ENCODE measurements at regions not wholly inside any gene's neighbourhood (a gene's known extent, or its start where the extent isn't known, plus 50 kb on each side); places are given as distances from the start of the nearest gene placed in this dataset.

DNA sequence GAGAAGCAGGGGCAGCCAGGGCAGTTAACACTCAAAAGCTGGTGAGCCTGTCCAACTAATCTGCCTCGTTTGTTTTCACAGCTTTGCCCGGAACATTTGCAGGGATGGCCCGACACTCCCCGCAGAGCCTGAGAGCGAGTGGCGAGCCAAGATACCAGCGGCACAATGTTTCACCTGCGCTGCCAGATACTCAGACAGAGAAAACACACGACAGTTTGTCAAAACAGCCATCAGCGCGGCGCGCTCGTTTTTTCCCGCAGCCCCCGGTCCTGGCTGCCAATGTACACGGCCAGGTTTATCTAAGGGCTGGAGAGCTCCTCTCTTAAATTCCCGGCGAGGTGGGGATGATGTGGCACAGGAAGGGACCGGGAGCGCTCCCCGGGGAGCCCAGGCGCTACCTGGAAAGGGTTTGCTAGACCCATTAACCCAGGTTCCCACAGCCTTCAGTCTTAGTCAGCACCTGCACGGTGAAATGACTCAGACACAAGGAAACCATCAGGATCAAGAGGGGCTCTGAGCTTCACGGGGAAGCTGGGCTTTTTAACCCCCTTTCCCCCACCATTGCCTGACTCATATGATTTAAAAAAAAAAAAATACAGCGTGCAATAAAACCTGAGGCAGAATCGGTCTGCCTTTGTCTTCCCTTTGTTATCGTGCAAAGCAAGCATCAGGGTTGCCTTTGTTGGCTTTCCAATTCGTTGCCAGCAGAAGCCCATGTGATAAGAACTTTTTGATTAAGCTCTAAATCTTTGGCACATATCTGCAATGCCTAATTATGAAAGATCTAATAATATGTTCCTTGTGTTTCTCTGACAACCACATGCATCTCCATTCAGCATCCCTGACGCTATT lies 186.2 kb downstream of the EFNB2 start:
- intact Hi-C loops (cut with DNase I), result no loop called here
- H3K36me3 ChIP-seq, result no peaks in the 10 kb centered on the region
- no peaks in the 10 kb centered on the region for H3K27me3 ChIP-seq
- DNase-seq (no peak), ATAC-seq (peak in 1 of 4 donors; percentile 17)
- 3% methylated on average over 8 of the region's 30 CpGs for WGBS (ENCODE audit: insufficient coverage, low coverage, low lambda C conversion rate, missing lambda C conversion rate)
- no peak overlapping the region for H3K27ac ChIP-seq
- no peak overlapping the region for H3K4me3 ChIP-seq
- no peaks in the 10 kb centered on the region for H3K9me3 ChIP-seq
- no peak for TF ChIP-seq POLR2A (IDR thresholded peaks at IDR 0.05)
- no peaks in the 10 kb centered on the region for H3K4me1 ChIP-seq

DNA sequence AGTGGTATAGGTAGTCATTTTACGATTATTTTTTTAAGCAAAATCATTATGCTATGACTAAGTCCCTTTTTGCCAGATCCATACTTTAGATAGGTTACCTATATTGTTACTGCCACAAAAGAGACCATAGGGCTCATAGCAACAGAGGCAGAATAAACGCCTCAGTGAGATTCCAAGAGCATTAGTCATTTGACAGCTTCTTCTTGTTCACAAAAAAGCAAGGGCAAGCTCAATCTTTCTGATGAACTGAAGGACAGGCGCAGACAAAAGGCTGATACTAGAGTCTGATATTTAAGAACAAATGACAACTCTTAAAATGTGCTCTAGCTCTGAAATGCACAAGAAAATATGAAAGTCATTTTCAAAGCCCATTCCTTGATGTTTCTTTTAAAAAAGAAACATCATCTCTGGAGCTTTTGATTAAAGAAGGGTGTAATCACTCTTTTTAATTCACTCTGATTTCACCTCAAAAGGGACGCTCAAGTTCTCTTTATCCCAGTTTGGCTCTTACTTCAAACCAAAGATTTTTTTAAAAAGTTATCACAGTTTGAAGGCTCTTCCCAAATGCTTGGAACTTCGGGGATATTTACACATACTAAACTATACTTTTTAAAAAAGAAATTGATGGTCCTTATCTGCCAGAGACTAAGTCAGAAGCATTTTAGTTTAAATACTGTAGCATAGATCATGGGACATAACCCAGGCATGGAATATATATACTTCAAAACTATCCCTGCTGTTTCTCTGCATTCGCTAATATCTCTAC lies 187.2 kb downstream of the EFNB2 start:
- ATAC-seq, result no peak

DNA sequence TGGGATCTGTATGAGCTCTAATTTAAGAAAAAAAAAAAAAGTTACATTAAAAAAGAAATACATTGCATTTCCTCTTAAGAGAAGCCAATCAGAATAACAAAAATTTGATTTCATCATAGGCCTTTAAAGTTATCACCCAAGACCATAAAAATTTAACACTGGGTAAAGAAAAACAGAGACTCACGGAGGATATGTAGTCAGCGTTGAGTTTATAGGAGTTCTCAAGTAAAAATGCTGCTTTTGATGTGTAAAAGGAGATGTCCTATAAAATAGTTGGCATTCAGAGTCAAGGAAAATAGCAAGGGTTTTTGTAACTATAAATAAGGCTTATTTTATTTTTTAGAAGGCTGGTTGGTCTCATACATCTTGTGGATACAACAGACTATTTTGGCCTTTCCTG lies 191.1 kb downstream of the EFNB2 start:
- ATAC-seq (no peak), DNase-seq (no peak)
- no peaks in the 10 kb centered on the region for H3K9me3 ChIP-seq
- WGBS (ENCODE audit: insufficient coverage, low coverage, low lambda C conversion rate, missing lambda C conversion rate), result 56% methylated on average over 2 of the region's 2 CpGs
- TF ChIP-seq POLR2A (IDR thresholded peaks at IDR 0.05), result no peak
- TF ChIP-seq, protein P1, sequence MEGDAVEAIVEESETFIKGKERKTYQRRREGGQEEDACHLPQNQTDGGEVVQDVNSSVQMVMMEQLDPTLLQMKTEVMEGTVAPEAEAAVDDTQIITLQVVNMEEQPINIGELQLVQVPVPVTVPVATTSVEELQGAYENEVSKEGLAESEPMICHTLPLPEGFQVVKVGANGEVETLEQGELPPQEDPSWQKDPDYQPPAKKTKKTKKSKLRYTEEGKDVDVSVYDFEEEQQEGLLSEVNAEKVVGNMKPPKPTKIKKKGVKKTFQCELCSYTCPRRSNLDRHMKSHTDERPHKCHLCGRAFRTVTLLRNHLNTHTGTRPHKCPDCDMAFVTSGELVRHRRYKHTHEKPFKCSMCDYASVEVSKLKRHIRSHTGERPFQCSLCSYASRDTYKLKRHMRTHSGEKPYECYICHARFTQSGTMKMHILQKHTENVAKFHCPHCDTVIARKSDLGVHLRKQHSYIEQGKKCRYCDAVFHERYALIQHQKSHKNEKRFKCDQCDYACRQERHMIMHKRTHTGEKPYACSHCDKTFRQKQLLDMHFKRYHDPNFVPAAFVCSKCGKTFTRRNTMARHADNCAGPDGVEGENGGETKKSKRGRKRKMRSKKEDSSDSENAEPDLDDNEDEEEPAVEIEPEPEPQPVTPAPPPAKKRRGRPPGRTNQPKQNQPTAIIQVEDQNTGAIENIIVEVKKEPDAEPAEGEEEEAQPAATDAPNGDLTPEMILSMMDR (IDR thresholded peaks at IDR 0.05), result no peak
- no peaks in the 10 kb centered on the region for H3K36me3 ChIP-seq
- no peak overlapping the region for H3K4me3 ChIP-seq
- H3K4me1 ChIP-seq, result no peaks in the 10 kb centered on the region
- no peaks in the 10 kb centered on the region for H3K27me3 ChIP-seq
- H3K27ac ChIP-seq, result no peak overlapping the region
- intact Hi-C loops (cut with DNase I), result no loop called here

More for the DNA sequence above, 187.2 kb downstream of the EFNB2 start:
- DNase-seq, result no peak
- Histone ChIP-seq H3K4me3 (no peak overlapping the region), H3K4me1 (no peaks in the 10 kb centered on the region), H3K9me3 (no peaks in the 10 kb centered on the region), H3K27me3 (no peaks in the 10 kb centered on the region), H3K36me3 (no peaks in the 10 kb centered on the region), H3K27ac (no peak overlapping the region)
- intact Hi-C loops (cut with DNase I), result no loop called here
- 43% methylated on average over 6 of the region's 6 CpGs for WGBS (ENCODE audit: insufficient coverage, low coverage, low lambda C conversion rate, missing lambda C conversion rate)
- no peak for TF ChIP-seq POLR2A (IDR thresholded peaks at IDR 0.05)
- TF ChIP-seq, protein P1 (IDR thresholded peaks at IDR 0.05), result no peak

DNA sequence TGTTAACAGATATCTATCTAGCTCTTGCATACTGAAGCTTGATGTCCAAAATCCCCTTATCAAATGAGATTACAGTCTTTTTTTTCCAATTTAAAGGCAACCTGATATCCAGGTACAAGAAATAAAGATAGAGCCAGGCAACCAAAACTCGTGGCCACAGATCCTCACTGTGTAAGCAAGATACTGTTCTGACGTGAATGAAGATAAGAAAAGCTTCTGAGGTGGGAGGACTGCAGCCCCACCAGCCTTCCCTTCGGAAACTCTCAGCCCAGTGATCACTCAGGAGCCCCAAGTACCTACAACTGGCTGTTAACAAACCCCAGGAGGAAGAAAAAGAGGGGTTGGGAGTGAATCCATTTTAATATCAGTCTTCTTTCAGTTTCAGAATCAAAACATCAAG lies 191.6 kb downstream of the EFNB2 start:
- Histone ChIP-seq H3K9me3 (no peaks in the 10 kb centered on the region), H3K27me3 (no peaks in the 10 kb centered on the region), H3K4me1 (no peaks in the 10 kb centered on the region), H3K36me3 (no peaks in the 10 kb centered on the region), H3K4me3 (no peak overlapping the region), H3K27ac (no peak overlapping the region)
- 7% methylated on average over 3 of the region's 3 CpGs for WGBS (ENCODE audit: insufficient coverage, low coverage, low lambda C conversion rate, missing lambda C conversion rate)
- ATAC-seq (no peak), DNase-seq (no peak)
- TF ChIP-seq, protein P1 (IDR thresholded peaks at IDR 0.05), result no peak
- TF ChIP-seq POLR2A (IDR thresholded peaks at IDR 0.05), result no peak
- intact Hi-C loops (cut with DNase I), result no loop called here

DNA sequence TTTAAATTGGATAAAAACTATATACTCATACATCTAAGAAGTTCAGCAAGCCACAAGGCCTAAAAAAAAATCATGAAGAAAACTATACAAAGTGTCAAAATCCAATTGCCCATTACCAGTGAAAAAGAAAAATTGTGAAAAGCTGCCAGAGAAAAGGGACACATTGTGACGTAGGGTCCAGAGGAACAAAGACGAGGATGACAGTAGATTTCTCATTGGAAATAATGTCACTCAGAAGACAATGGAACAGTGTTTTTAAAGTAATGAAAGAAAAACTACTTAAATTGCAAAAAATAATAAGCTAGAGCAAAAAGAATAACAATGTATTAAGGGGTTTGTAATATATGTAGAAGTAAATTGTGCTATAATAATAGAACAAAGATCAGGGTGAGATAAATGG lies 195.2 kb downstream of the EFNB2 start:
- no peaks in the 10 kb centered on the region for H3K4me1 ChIP-seq
- H3K4me3 ChIP-seq, result no peak overlapping the region
- WGBS (ENCODE audit: insufficient coverage, low coverage, low lambda C conversion rate, missing lambda C conversion rate), result 85% methylated on average over 2 of the region's 2 CpGs
- H3K27me3 ChIP-seq, result no peaks in the 10 kb centered on the region
- ATAC-seq (no peak), DNase-seq (no peak)
- intact Hi-C loops (cut with DNase I), result no loop called here
- H3K36me3 ChIP-seq, result no peaks in the 10 kb centered on the region
- H3K27ac ChIP-seq, result no peak overlapping the region
- H3K9me3 ChIP-seq, result no peaks in the 10 kb centered on the region
- TF ChIP-seq POLR2A (IDR thresholded peaks at IDR 0.05), result no peak
- TF ChIP-seq, protein P1 (IDR thresholded peaks at IDR 0.05), result no peak

Measured in right lobe of liver (tissue), 6 donors.